Fibroblast of pulmonary artery (primary cell): ENCODE measurements at regions not wholly inside any gene's neighbourhood (a gene's known extent, or its start where the extent isn't known, plus 50 kb on each side); places are given as distances from the start of the nearest gene placed in this dataset.

Source experiments
- DNase-seq: peaks from one replicate; pipeline ENCODE4 v3.0.0-alpha.2; 2010; ENCODE audit warnings: low read depth
- H3K4me3 ChIP-seq: replicated peaks from 2 replicates; pipeline ENCODE4 v1.5.1; 2011; ENCODE audit warnings: low read depth, mild to moderate bottlenecking, control low read depth, low read length, moderate library complexity
- CTCF ChIP-seq: IDR thresholded peaks from 2 replicates; pipeline ENCODE4 v1.5.1; 2011; ENCODE audit warnings: mild to moderate bottlenecking, control low read depth, low read length, inconsistent platforms; ENCODE audit errors: missing control alignments

GRCh38 chr2:19797871-19798270 is 103.9 kb downstream of the TTC32 start:
- no peak for DNase-seq
- TF ChIP-seq CTCF, result no peak
- no peak overlapping the region for H3K4me3 ChIP-seq

GRCh38 chr2:19797243-19797810 is 104.5 kb downstream of the TTC32 start:
- no peak for DNase-seq
- H3K4me3 ChIP-seq, result no peak overlapping the region
- no peak for TF ChIP-seq CTCF

- TF ChIP-seq CTCF, result no peak
- no peak overlapping the region for H3K4me3 ChIP-seq
- DNase-seq, result peak; percentile 29
Measured at GRCh38 chr2:19796035-19796695, 105.6 kb downstream of the TTC32 start.

GRCh38 chr2:19793132-19793750 is 108.5 kb downstream of the TTC32 start:
- no peak overlapping the region for H3K4me3 ChIP-seq
- DNase-seq, result no peak
- no peak for TF ChIP-seq CTCF

GRCh38 chr2:19790291-19790690 is 111.5 kb downstream of the TTC32 start:
- TF ChIP-seq CTCF, result no peak
- no peak for DNase-seq
- no peak overlapping the region for H3K4me3 ChIP-seq

GRCh38 chr2:19787134-19787533 is 114.6 kb downstream of the TTC32 start:
- H3K4me3 ChIP-seq, result no peak overlapping the region
- no peak for TF ChIP-seq CTCF
- DNase-seq, result no peak
